CD4-positive, alpha-beta T cell treated with Interleukin-6 for 4 hours (primary cell): ENCODE measurements at regions not wholly inside any gene's neighbourhood (a gene's known extent, or its start where the extent isn't known, plus 50 kb on each side); places are given as distances from the start of the nearest gene placed in this dataset.

Experiments
- DNase-seq: peaks from one replicate; pipeline ENCODE4 v3.0.0-alpha.2; 2020; ENCODE audit warnings: mixed read lengths

- no peak for DNase-seq
These were observed 53.3 kb downstream of the FOXD1 start for GRCh38 chr5:73395256-73395655.

GRCh38 chr5:73394610-73395009 lies 54.0 kb downstream of the FOXD1 start:
- no peak for DNase-seq

DNA sequence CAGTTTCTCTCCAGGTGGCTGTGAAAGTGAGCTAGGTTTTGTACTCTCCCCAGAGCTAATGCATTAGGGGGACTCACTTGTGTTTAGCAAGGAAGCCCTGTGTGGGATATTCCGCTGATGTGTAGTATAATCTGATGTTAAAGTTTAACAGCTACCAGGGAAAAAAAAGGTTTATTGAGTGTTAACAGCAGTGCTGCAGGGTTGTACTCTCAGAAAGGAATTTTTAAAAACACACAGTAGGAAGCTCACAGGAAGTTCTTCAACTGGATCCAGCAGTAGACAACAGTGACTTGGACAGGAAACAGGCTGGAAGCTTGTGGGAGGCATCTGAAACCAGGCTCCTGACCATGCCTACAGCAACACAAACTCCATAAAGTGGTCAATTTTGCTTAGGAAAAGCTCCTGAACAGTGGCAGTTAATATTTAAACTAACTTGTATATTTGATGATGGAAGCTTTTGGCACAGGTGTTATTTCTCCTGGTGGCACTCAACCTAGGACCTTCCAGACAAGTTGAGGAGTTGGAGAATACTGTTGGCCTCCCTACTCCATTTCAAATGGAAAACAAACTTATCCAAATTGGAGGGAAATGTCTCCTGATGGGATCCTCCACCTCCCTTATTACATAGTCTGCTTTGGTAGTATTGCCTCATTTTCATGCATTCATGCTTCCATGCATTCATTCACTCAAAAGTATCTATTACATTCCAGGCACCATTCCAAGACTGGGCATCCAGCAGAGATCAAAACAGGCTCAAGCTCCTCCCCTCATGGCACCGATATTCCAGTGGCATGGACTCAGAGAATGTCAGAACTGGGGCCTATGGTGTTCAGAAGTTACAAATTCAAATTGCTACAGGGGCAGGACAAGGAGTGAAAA lies 54.7 kb downstream of the FOXD1 start:
- no peak for DNase-seq

- DNase-seq: no peak
These were observed 55.8 kb downstream of the FOXD1 start for GRCh38 chr5:73392775-73393174.

GRCh38 chr5:73391441-73391881 lies 57.1 kb downstream of the FOXD1 start:
- no peak for DNase-seq

- no peak for DNase-seq
These were observed 57.6 kb downstream of the FOXD1 start for GRCh38 chr5:73390972-73391371.

- DNase-seq: no peak
These were observed 59.8 kb downstream of the FOXD1 start for GRCh38 chr5:73388740-73389139.

- DNase-seq: no peak
These were observed 60.3 kb downstream of the FOXD1 start for GRCh38 chr5:73388306-73388684.

GRCh38 chr5:73387601-73388305 lies 60.8 kb downstream of the FOXD1 start:
- peak; percentile 46 for DNase-seq

DNA sequence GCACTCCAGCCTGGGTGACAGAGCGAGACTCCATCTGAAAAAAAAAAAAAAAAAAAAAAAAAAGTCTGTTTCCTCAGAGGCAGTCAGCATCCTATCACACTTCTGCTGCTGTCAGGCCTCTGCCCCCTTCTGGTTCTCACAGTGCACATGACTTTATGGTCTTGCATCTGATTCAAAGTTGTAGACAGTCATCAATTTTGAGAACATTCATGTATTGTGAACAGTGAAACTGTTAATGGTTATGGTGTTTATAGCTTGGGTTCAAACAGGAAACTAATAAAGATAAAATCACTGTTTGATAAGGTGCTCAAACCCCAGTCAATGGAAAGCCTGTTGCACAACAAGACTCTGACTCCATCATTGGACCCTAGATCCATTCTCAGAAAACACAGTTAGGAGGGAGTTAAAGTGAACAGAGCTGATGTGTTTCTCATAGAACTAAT lies 61.4 kb downstream of the FOXD1 start:
- peak; percentile 9 for DNase-seq

GRCh38 chr5:73384861-73385260 lies 63.7 kb downstream of the FOXD1 start:
- no peak for DNase-seq

- no peak for DNase-seq
These were observed 66.2 kb downstream of the FOXD1 start for GRCh38 chr5:73382401-73382740.

DNA sequence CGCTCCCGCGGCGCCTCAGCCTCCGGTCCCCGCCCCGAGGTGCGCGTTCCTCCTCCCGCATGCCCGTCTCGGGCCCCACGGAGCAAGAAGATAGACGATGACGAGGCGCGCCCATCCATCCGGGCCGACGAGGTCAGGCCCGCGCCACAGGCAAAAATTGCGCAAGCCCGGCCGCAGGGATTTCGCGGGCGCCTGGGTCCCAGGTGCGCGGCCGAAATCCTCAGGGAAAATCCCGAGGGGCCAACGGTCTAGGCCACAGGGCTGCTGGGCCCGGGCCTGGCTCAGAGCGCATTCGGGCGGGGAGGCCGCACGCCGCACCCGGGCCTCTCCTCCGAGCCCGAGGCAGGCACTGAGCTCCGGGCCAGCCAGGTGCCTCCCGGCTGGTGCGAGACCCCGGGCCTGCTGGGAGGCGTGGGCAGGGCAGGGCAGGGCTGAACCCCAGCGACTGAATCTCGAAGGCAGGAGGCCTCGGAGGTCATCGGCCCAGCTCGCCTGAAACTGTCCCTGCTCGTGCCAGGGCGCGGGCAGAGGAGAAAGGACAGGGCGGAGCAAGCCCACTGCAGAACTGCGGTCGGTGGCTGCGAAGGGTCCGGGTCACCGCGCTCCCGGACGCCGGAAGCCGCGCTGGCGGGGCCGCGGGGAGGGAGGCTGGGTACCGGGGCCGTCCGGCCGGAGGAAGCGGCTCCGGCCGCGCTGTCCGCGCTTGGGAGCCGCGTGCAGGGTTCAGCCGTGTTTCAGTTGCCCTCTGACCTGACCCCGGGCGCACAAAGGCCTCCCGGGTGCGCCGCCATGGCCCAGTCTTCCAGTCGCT lies 66.8 kb downstream of the FOXD1 start:
- no peak for DNase-seq

- DNase-seq: no peak
These were observed 67.6 kb downstream of the FOXD1 start for GRCh38 chr5:73380710-73381589.

DNA sequence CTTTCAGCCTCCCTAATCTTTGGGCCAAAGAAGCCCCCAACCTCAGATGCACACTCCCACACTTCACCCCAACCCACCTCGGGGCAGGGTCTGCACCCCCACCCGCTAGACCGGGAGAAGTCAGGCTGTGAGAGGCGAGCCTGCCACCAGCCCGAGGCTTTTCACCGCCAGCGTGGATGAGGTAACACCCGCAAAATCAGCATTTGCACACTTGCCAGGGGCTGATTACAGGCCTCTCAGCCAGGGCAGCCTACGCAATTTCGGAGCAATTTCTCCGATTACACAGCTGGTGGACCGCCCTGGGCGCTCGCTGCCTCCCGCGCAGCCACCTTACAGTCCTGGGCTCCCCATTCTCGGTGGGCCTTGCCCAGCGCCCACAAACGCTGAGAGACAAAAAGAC lies 68.5 kb downstream of the FOXD1 start:
- DNase-seq: no peak

DNA sequence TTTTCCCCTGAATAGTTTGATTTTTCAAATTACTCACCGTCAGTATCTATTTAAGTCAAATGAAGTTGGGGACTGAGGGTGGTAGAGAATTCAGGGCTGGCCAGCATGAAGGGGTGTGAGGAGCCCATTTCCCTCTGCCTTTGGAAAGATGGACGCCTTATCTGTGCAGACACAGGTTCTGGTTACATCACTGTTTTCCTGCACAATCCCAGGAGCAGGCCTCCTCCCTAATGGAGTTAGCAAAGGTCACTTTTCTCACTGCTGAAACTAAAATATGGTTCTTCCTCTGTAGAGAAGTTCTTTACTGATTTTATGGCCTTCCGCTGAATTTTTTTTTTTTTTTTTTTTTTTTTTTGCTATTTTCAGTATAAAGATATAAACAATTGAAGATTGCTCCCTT lies 69.1 kb downstream of the FOXD1 start:
- DNase-seq: no peak

DNA sequence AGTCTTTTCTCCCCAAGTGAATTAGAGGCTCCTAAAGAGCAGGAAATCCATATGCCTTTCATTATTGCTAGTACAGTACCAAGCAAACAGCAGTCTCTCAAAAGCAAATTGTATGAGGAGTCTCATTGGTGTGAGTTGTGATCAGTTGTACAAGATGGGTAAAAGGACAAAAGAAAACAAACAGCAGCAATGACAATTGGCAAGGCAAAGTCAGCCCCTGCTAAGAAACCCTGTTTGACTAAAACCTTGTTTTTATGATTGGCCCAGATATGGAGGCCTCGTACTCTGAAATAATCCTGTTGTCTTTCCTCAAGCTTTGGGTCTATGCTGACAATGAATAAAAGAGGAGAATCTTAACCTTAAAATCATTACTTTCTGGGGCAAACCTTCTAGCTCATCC lies 69.8 kb downstream of the FOXD1 start:
- DNase-seq: no peak

DNA sequence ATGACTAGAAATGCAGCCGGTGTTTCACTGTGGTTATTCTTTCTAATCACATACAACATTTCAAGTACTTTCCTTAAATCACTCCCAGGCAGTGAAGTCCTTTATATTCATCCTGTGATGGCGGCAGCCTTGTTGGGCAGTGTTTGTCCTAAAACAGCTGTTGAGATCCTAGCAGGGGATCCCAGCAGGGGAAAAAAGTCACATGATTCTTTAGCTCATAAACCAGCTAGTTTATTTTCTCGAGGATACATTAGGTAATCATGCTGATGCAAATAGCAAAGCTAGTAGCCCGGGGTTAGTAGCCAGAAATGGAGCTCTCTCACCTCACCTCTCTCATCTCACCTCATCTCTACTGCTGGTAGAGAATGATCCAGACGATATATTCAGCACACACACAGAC lies 70.5 kb downstream of the FOXD1 start:
- DNase-seq: no peak

DNA sequence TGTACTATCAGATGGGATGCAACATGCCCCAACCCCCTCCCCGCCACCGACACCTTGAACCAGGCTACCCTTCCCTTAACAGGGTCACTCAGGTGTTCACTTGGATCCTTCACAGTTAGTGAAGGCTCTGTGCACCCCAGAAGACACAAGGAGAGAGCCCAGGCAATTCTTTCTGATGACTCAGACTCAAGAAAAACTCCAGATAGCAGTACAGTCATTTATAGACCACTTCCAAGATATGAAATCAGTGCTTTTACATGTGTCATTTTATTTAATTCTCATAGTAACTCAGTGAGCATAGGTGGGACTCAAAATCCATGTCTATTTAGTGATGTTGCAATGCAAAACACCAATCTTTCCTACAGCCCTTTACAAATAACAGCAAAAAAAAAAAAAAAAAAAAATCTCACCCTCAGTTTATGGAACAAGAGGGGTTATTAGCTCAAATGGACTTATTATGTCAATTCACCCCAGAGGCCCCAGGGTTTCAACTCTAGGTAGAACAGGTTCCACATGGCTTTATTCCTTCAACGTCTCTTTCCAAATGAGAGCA lies 71.9 kb downstream of the FOXD1 start:
- DNase-seq: no peak

DNA sequence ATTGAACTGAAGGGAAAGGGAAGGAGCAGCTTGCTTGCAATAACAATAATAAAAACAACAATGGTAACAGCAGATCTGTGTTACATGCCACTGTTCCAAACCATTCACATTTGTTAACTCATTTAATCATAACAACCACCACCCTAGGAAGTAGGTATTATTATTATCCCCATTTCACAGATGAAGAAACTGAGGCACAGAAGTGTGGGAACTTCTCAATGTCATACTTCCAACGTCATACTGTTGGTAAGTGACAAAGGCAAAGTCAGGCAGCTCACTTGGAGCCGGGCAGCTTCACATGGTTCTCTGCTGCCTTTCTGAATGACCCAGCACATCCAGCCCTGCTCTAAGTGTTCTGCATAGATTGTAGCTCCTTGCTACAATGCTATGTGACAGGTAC lies 72.6 kb downstream of the FOXD1 start:
- DNase-seq: no peak

GRCh38 chr5:73375191-73375545 lies 73.4 kb downstream of the FOXD1 start:
- no peak for DNase-seq

GRCh38 chr5:73374520-73375190 lies 73.9 kb downstream of the FOXD1 start:
- no peak for DNase-seq
